Upper lobe of right lung (tissue), 1 donor: ENCODE measurements at regions not wholly inside any gene's neighbourhood (a gene's known extent, or its start where the extent isn't known, plus 50 kb on each side); places are given as distances from the start of the nearest gene placed in this dataset.

Experiments
- ATAC-seq: fragments of 200-7000 bp; cut with Tn5 transposase; one replicate; pipeline ENCODE4 v1.9.1; 2020; ENCODE audit warnings: mild to moderate bottlenecking, moderate library complexity
- DNase-seq: peaks from one replicate; pipeline ENCODE4 v3.0.0-alpha.2; 2020
- H3K27ac ChIP-seq: fragments of 200-600 bp; one replicate; pipeline ENCODE4 v1.8.0; 2022
- H3K27me3 ChIP-seq: fragments of 200-600 bp; one replicate; pipeline ENCODE4 v1.8.0; 2022; ENCODE audit warnings: mild to moderate bottlenecking
- H3K36me3 ChIP-seq: fragments of 200-600 bp; one replicate; pipeline ENCODE4 v1.8.0; 2022
- H3K4me1 ChIP-seq: fragments of 200-600 bp; one replicate; pipeline ENCODE4 v1.8.0; 2022
- H3K4me3 ChIP-seq: fragments of 200-600 bp; one replicate; pipeline ENCODE4 v1.8.0; 2022; ENCODE audit warnings: mild to moderate bottlenecking
- H3K9me3 ChIP-seq: fragments of 200-600 bp; one replicate; pipeline ENCODE4 v1.8.0; 2022
- CTCF ChIP-seq: fragments of 200-600 bp; IDR thresholded peaks from one replicate; pipeline ENCODE4 v1.8.0; 2022; ENCODE audit warnings: antibody characterized with exemption
- intact Hi-C: fragments of 100-400 bp; cut with DNase I; formaldehyde crosslinking; loops from one replicate; pipeline ENCODE4 v1.11.0; 2022
- donor health status: DM: no; HTN: yes; CAD: no; lungs with severe emphysema.

- Histone ChIP-seq H3K27me3 (no peaks in the 10 kb centered on the region), H3K4me1 (peaks cover 14% of the 10 kb centered on the region), H3K36me3 (no peaks in the 10 kb centered on the region), H3K9me3 (no peaks in the 10 kb centered on the region), H3K4me3 (no peak overlapping the region), H3K27ac (peak overlapping the region; percentile 56)
- ATAC-seq = no peak
- no peak for TF ChIP-seq CTCF
- intact Hi-C loops = no loop called here
- DNase-seq = no peak
Measured at GRCh38 chr3:73727854-73728253, 103.1 kb upstream of the PDZRN3 start.

GRCh38 chr3:73727117-73727821, 102.5 kb upstream of the PDZRN3 start:
- H3K27ac ChIP-seq = peak overlapping the region; percentile 56
- intact Hi-C loops = no loop called here
- H3K4me3 ChIP-seq = no peak overlapping the region
- H3K9me3 ChIP-seq = no peaks in the 10 kb centered on the region
- peaks cover 14% of the 10 kb centered on the region for H3K4me1 ChIP-seq
- no peaks in the 10 kb centered on the region for H3K27me3 ChIP-seq
- H3K36me3 ChIP-seq = no peaks in the 10 kb centered on the region
- DNase-seq (no peak), ATAC-seq (peak; percentile 55)
- TF ChIP-seq CTCF = no peak

GRCh38 chr3:73723596-73723995, 98.9 kb upstream of the PDZRN3 start:
- no peak for TF ChIP-seq CTCF
- Histone ChIP-seq H3K9me3 (no peaks in the 10 kb centered on the region), H3K4me3 (no peak overlapping the region), H3K4me1 (peaks cover 12% of the 10 kb centered on the region), H3K27me3 (no peaks in the 10 kb centered on the region), H3K27ac (no peak overlapping the region), H3K36me3 (no peaks in the 10 kb centered on the region)
- intact Hi-C loops = no loop called here
- ATAC-seq (no peak), DNase-seq (no peak)

GRCh38 chr3:73719861-73720260, 95.1 kb upstream of the PDZRN3 start:
- Histone ChIP-seq H3K9me3 (no peaks in the 10 kb centered on the region), H3K27me3 (no peaks in the 10 kb centered on the region), H3K4me3 (no peak overlapping the region), H3K4me1 (no peaks in the 10 kb centered on the region), H3K36me3 (no peaks in the 10 kb centered on the region), H3K27ac (peak overlapping the region; percentile 53)
- ATAC-seq (no peak), DNase-seq (no peak)
- intact Hi-C loops = no loop called here
- no peak for TF ChIP-seq CTCF

GRCh38 chr3:73719413-73719851, 94.7 kb upstream of the PDZRN3 start:
- no peaks in the 10 kb centered on the region for H3K27me3 ChIP-seq
- H3K9me3 ChIP-seq = no peaks in the 10 kb centered on the region
- no peak for TF ChIP-seq CTCF
- ATAC-seq = no peak
- H3K4me1 ChIP-seq = no peaks in the 10 kb centered on the region
- intact Hi-C loops = no loop called here
- no peak overlapping the region for H3K4me3 ChIP-seq
- no peak for DNase-seq
- H3K36me3 ChIP-seq = no peaks in the 10 kb centered on the region
- H3K27ac ChIP-seq = peak overlapping the region; percentile 53
